Kidney (tissue), 13 donors: ENCODE measurements at regions not wholly inside any gene's neighbourhood (a gene's known extent, or its start where the extent isn't known, plus 50 kb on each side); places are given as distances from the start of the nearest gene placed in this dataset.

ENCODE experiments used
- DNase-seq, 5 donors: peaks; one replicate each; pipeline ENCODE4 v3.0.0-alpha.2; 2013 to 2020
- FAIRE-seq: peaks from 2 replicates; lab custom pipeline; 2012; peaks lifted over from hg19 to GRCh38; lab: Jason Lieb, UNC
- H3K27ac ChIP-seq, 2 donors: one replicate each; pipeline ENCODE4 v1.7.0; 2013; ENCODE audit warnings: low read depth in 2 of 2, low read length in 2 of 2, inconsistent platforms in 1 of 2
- H3K27me3 ChIP-seq: one replicate; pipeline ENCODE4 v1.7.1; 2013; ENCODE audit warnings: low read length, inconsistent platforms; ENCODE audit not compliant: control insufficient read depth, insufficient read depth
- H3K36me3 ChIP-seq, 3 donors: one replicate each; pipeline versions ENCODE4 v1.7.0 to v1.7.1; 2013; ENCODE audit warnings: low read length in 3 of 3, control low read depth in 1 of 3, inconsistent platforms in 1 of 3; ENCODE audit not compliant: insufficient read depth in 3 of 3, control insufficient read depth in 2 of 3
- H3K4me1 ChIP-seq, 3 donors: one replicate each; pipeline versions ENCODE4 v1.7.0 to v1.7.1; 2013; ENCODE audit warnings: low read length in 3 of 3, inconsistent platforms in 1 of 3, low read depth in 1 of 3; ENCODE audit not compliant: control insufficient read depth in 2 of 3, insufficient read depth in 2 of 3
- H3K4me3 ChIP-seq, 3 donors: one replicate each; pipeline versions ENCODE4 v1.7.0 to v1.8.1; 2013; ENCODE audit warnings: low read length in 3 of 3, control low read depth in 1 of 3, inconsistent platforms in 1 of 3
- H3K9ac ChIP-seq, 3 donors: one replicate each; pipeline versions ENCODE4 v1.7.0 to v1.7.1; 2013; ENCODE audit warnings: low read length in 3 of 3, control low read depth in 1 of 3, inconsistent platforms in 1 of 3
- H3K9me3 ChIP-seq, 3 donors: one replicate each; pipeline versions ENCODE4 v1.7.0 to v1.7.1; 2013; ENCODE audit warnings: low read length in 3 of 3, control low read depth in 1 of 3, inconsistent platforms in 1 of 3; ENCODE audit not compliant: control insufficient read depth in 2 of 3, insufficient read depth in 1 of 3
- CTCF ChIP-seq: IDR thresholded peaks from 3 replicates; pipeline ENCODE4 v1.5.1; 2012; ENCODE audit warnings: mild to moderate bottlenecking, moderate library complexity, borderline replicate concordance; ENCODE audit not compliant: insufficient read depth; ENCODE audit errors: extremely low read depth
- intact Hi-C: fragments of 100-400 bp; cut with DNase I; formaldehyde crosslinking; loops from one replicate; pipeline ENCODE4 v1.11.1; 2022
- donor health status: control.
- donor health status: control.
- donor health status: control.
- donor health status: control.
- donor health status: control.
- donor health status: DM: yes; HTN: yes; CAD: no.
- donor health status: Normal renal cell carcinoma (clear cell type).

- no peaks in the 10 kb centered on the region for H3K9me3 ChIP-seq
- H3K27ac ChIP-seq: no peak overlapping the region
- FAIRE-seq (no peak), DNase-seq (peak in 3 of 5 donors; percentile 33 to 42 (median 34))
- no peak overlapping the region for H3K9ac ChIP-seq
- H3K27me3 ChIP-seq: no peaks in the 10 kb centered on the region
- no peak overlapping the region for H3K4me3 ChIP-seq
- no peak for TF ChIP-seq CTCF
- no peaks in the 10 kb centered on the region for H3K4me1 ChIP-seq
- no peaks in the 10 kb centered on the region for H3K36me3 ChIP-seq
- intact Hi-C loops: no loop called here
These were observed 72.1 kb upstream of the ATP2C1 start for GRCh38 chr3:130821806-130822205.

- no peak overlapping the region for H3K4me3 ChIP-seq
- H3K27ac ChIP-seq: no peak overlapping the region
- no peak for FAIRE-seq
- no peak for DNase-seq
- no peak overlapping the region for H3K9ac ChIP-seq
- intact Hi-C loops: no loop called here
- H3K36me3 ChIP-seq: no peaks in the 10 kb centered on the region
- no peak for TF ChIP-seq CTCF
- no peaks in the 10 kb centered on the region for H3K27me3 ChIP-seq
- H3K9me3 ChIP-seq: no peaks in the 10 kb centered on the region
- no peaks in the 10 kb centered on the region for H3K4me1 ChIP-seq
These were observed 70.5 kb upstream of the ATP2C1 start for GRCh38 chr3:130823241-130823884.

DNA sequence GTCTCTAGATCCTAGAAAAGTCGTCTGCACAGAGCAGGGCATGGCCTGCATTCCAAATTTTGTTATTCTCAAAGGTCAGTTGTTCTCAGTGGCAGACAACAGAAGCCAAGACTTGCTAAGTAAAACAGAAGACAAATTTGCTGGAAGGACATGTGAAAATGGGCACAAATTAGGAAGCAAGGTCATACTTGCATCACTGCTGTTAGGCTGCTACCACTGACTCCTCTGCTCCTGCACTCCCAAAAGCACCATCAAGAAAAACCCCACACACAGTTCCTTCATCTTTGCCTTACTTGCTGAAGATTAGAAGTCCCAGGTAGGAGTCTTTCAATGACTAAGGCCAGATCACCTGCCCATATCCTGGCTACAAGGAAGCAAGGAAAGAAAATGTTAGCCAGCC is 69.9 kb upstream of the ATP2C1 start:
- Histone ChIP-seq H3K36me3 (no peaks in the 10 kb centered on the region), H3K27ac (no peak overlapping the region), H3K9me3 (no peaks in the 10 kb centered on the region), H3K9ac (no peak overlapping the region), H3K4me1 (no peaks in the 10 kb centered on the region), H3K27me3 (no peaks in the 10 kb centered on the region), H3K4me3 (no peak overlapping the region)
- FAIRE-seq: no peak
- intact Hi-C loops: no loop called here
- no peak for DNase-seq
- TF ChIP-seq CTCF: no peak

GRCh38 chr3:130825762-130826299 is 68.1 kb upstream of the ATP2C1 start:
- Histone ChIP-seq H3K9ac (no peak overlapping the region), H3K36me3 (no peaks in the 10 kb centered on the region), H3K4me3 (no peak overlapping the region), H3K4me1 (no peaks in the 10 kb centered on the region), H3K9me3 (no peaks in the 10 kb centered on the region), H3K27ac (no peak overlapping the region), H3K27me3 (no peaks in the 10 kb centered on the region)
- intact Hi-C loops: no loop called here
- no peak for DNase-seq
- no peak for TF ChIP-seq CTCF
- FAIRE-seq: no peak
